Heart left ventricle (tissue), 16 donors: ENCODE measurements at regions not wholly inside any gene's neighbourhood (a gene's known extent, or its start where the extent isn't known, plus 50 kb on each side); places are given as distances from the start of the nearest gene placed in this dataset.
"Not testable (repeated sequence)": the region's sequence is repeated elsewhere in the genome, so short reads cannot be mapped to it uniquely, and the experiment has no call there.

Experiments
- ATAC-seq, 4 donors: fragments of 200-7000 bp; cut with Tn5 transposase; one replicate each; pipeline ENCODE4 v1.9.1; 2020 to 2022; ENCODE audit warnings: moderate library complexity in 4 of 4, mild to moderate bottlenecking in 3 of 4, moderate number of reproducible peaks in 1 of 4
- DNase-seq, 5 donors: peaks; one replicate each; pipeline ENCODE4 v3.0.0-alpha.2; 2020
- H3K27ac ChIP-seq, 12 donors: fragments of 200-600 bp; sonication (generic) in 4 of 12; one replicate each; pipeline versions ENCODE4 v1.5.0 to v1.8.0; 2016 to 2022; ENCODE audit warnings: mild to moderate bottlenecking in 2 of 12
- H3K27me3 ChIP-seq, 9 donors: fragments of 200-600 bp; sonication (generic) in 2 of 9; one replicate each; pipeline versions ENCODE4 v1.5.1 to v1.8.0; 2016 to 2022; ENCODE audit warnings: mild to moderate bottlenecking in 3 of 9
- H3K36me3 ChIP-seq, 9 donors: fragments of 200-600 bp; sonication (generic) in 2 of 9; one replicate each; pipeline versions ENCODE4 v1.5.0 to v1.8.0; 2018 to 2022; ENCODE audit warnings: mild to moderate bottlenecking in 2 of 9
- H3K4me1 ChIP-seq, 12 donors: fragments of 200-600 bp; sonication (generic) in 4 of 12; one replicate each; pipeline versions ENCODE4 v1.5.0 to v1.8.0; 2016 to 2022; ENCODE audit warnings: mild to moderate bottlenecking in 3 of 12
- H3K4me3 ChIP-seq, 12 donors: fragments of 200-600 bp; sonication (generic) in 4 of 12; one replicate each; pipeline versions ENCODE4 v1.5.0 to v1.8.0; 2017 to 2022; ENCODE audit warnings: mild to moderate bottlenecking in 9 of 12, moderate library complexity in 4 of 12
- H3K9me3 ChIP-seq, 12 donors: fragments of 200-600 bp; sonication (generic) in 4 of 12; one replicate each; pipeline versions ENCODE4 v1.5.0 to v1.8.0; 2016 to 2022; ENCODE audit warnings: mild to moderate bottlenecking in 1 of 12
- CTCF ChIP-seq, 12 donors: fragments of 200-600 bp; sonication (generic) in 4 of 12; IDR thresholded peaks; one replicate each; pipeline versions ENCODE4 v1.5.0 to v1.8.0; 2018 to 2022; ENCODE audit warnings: antibody characterized with exemption in 12 of 12, mild to moderate bottlenecking in 5 of 12
- POLR2A ChIP-seq, 2 donors: fragments of 450-650 bp; IDR thresholded peaks; one replicate each; pipeline ENCODE4 v1.6.1; 2017; ENCODE audit warnings: antibody characterized with exemption in 2 of 2, mild to moderate bottlenecking in 2 of 2, moderate library complexity in 2 of 2
- WGBS, 4 donors: extraction: QIAGEN DNeasy Blood & Tissue Kit in 2 of 4; methylation state at CpG; one replicate each; pipeline versions ENCODE4 v1.1.5 to v1.1.7; 2013 to 2018; 5-methylcytosine and 5-hydroxymethylcytosine counted together
- intact Hi-C, 10 donors: fragments of 100-400 bp; cut with DNase I; formaldehyde crosslinking; loops; one replicate each; pipeline versions ENCODE4 v1.11.1 to v1.14.2; 2022
- donor health status: ischemic (EF 13 %, LVEDD 7.1; RV severe dilation, severe dysfunction).
- donor health status: healthy with polysubstance abuse.
- donor health status: DM: no; HTN: yes; CAD: no.
- donor health status: DM: no; HTN: no; CAD: no.
- donor health status: ischemic (EF 25% LVEDD 6.9; RV normal size, moderate dysfunction).
- donor health status: ischemic (EF 25% LVEDD 5.7; RV mildly dilated, moderate dysfunction).
- donor health status: healthy.
- donor health status: DM: yes; HTN: yes; CAD: no.
- donor health status: ischemic (EF 35%, LVEDD 5.7; RV mildly dilated, moderate dysfunction).
- donor health status: nonischemic (EF 11% LVEDD 7.7; RV severe dilation, severe dysfunction).
- donor health status: DM: yes; HTN: yes; CAD: no.
- donor health status: PGD.
- donor health status: ischemic (EF 29% LVEDD 5.4; RV normal size, mild dysfunction).
- donor health status: nonischemic (EF 23%, LVEDD 6.1; RV moderate dilation, normal function).

- no peaks in the 10 kb centered on the region for H3K27me3 ChIP-seq
Measured at GRCh38 chr4:127403471-127404084, 229.2 kb upstream of the INTU start.

GRCh38 chr4:127406187-127406586 lies 226.6 kb upstream of the INTU start:
- DNase-seq (no peak), ATAC-seq (no peak)
- H3K9me3 ChIP-seq: peaks cover 0 to 17% (median 5%) of the 10 kb centered on the region in 12 donors
- peaks cover 0 to 3% (median 0%) of the 10 kb centered on the region in 12 donors for H3K4me1 ChIP-seq
- H3K27me3 ChIP-seq: no peaks in the 10 kb centered on the region
- H3K4me3 ChIP-seq: no peak overlapping the region
- TF ChIP-seq CTCF (IDR thresholded peaks at IDR 0.05): no peak
- TF ChIP-seq POLR2A (IDR thresholded peaks at IDR 0.05): no peak
- WGBS, 4 donors: 64 to 87% (median 80%) methylated on average over 1 of the region's 1 CpG
- no peaks in the 10 kb centered on the region for H3K36me3 ChIP-seq
- intact Hi-C loops: no loop called here
- no peak overlapping the region for H3K27ac ChIP-seq

More at GRCh38 chr4:127403471-127404084, 229.2 kb upstream of the INTU start:
- Histone ChIP-seq H3K27ac (no peak overlapping the region), H3K4me1 (peaks cover 0 to 3% (median 0%) of the 10 kb centered on the region in 12 donors), H3K9me3 (peaks cover 0 to 17% (median 5%) of the 10 kb centered on the region in 12 donors), H3K4me3 (no peak overlapping the region), H3K36me3 (no peaks in the 10 kb centered on the region)
- intact Hi-C loops: no loop called here
- DNase-seq (no peak), ATAC-seq (no peak)
- no peak for TF ChIP-seq CTCF (IDR thresholded peaks at IDR 0.05)
- no peak for TF ChIP-seq POLR2A (IDR thresholded peaks at IDR 0.05)
- WGBS, 4 donors: 57 to 77% (median 67%) methylated on average over 2 of the region's 2 CpGs

- peaks cover 0 to 17% (median 5%) of the 10 kb centered on the region in 12 donors for H3K9me3 ChIP-seq
- 71 to 85% (median 82%) methylated on average over 9 of the region's 9 CpGs for WGBS, 4 donors
- H3K4me3 ChIP-seq, H3K27me3 ChIP-seq, H3K36me3 ChIP-seq, ATAC-seq, DNase-seq, intact Hi-C loops, H3K27ac ChIP-seq, H3K4me1 ChIP-seq: not testable (repeated sequence)
Measured at GRCh38 chr4:127407572-127407971, 225.2 kb upstream of the INTU start.

- Histone ChIP-seq H3K27me3 (no peaks in the 10 kb centered on the region), H3K27ac (peak overlapping the region in 2 of 12 donors; percentile 11 to 22), H3K4me3 (no peak overlapping the region), H3K36me3 (no peaks in the 10 kb centered on the region), H3K9me3 (peaks cover 0 to 17% (median 5%) of the 10 kb centered on the region in 12 donors), H3K4me1 (peaks cover 0 to 3% (median 0%) of the 10 kb centered on the region in 12 donors)
- TF ChIP-seq CTCF (IDR thresholded peaks at IDR 0.05) (no peak), POLR2A (IDR thresholded peaks at IDR 0.05) (no peak)
- DNase-seq (peak in 2 of 5 donors; percentile 23), ATAC-seq (peak in 3 of 4 donors; percentile 59 to 86 (median 61))
- intact Hi-C loops: no loop called here
- 57 to 69% (median 62%) methylated on average over 3 of the region's 3 CpGs for WGBS, 4 donors
Measured at GRCh38 chr4:127410201-127410600, 222.6 kb upstream of the INTU start.
